ENCODE measurements at regions not wholly inside any gene's neighbourhood (a gene's known extent, or its start where the extent isn't known, plus 50 kb on each side); places are given as distances from the start of the nearest gene placed in this dataset.

DNA sequence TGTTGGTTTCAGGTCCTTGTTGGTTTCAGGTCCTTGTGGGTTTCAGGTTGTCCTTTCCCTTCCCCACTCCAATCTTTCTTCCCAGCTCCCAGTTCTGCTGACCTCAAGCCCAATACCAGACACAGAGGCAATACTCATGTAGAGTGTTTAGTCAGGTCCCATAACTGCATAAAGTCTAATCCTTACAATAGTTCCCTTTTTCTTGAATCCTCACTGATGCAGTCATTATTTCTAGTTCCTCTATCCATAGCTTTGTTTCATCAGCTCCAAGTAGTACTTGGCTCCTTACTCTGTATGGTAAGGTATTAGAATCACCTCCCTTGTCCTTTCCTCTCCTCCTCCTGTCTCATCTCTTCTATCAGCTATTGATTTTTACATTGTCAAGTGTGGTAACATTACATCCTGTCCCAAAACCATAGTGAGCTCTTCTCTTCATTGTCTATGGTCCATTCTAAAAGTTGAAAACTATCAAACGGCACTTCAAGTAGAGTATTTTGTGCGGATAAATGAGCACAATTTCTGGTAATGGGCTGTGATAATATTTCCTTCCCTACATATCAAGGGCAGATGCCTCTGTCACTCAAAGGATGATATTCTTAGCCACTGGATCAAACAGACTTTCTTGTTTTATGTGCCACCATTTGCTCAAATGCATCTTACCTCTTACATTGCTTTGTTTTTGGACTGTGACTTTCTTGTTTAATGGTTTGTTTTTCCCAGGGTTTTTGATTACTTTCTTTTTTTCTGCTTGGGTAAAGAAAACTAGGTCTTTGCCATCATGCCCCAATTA is 57.2 kb upstream of the JDP2 start:
- TF ChIP-seq YY1 (IDR thresholded peaks at IDR 0.05; ENCODE audit: insufficient read depth, insufficient read length): no peak
- no peak for TF ChIP-seq SUZ12 (IDR thresholded peaks at IDR 0.05; ENCODE audit: extremely low read depth, insufficient read depth, insufficient read length)
